GM12878 (cell line): ENCODE measurements at regions not wholly inside any gene's neighbourhood (a gene's known extent, or its start where the extent isn't known, plus 50 kb on each side); places are given as distances from the start of the nearest gene placed in this dataset.

Experiments used
- ATAC-seq: fragments of 200-7000 bp; cut with Tn5 transposase; 3 replicates; pipeline ENCODE4 v1.9.1; 2020; ENCODE audit warnings: mild to moderate bottlenecking, moderate library complexity
- BruUV-seq: library from RNA; stranded (reverse); fragments of 400-500 nt; replicated peaks from 2 replicates; lab custom pipeline; 2021; lab: Mats Ljungman, UMichigan
- CTCF ChIA-PET: fragments of 300-600 bp; sonication (Branson Sonifier 250); formaldehyde crosslinking; extraction: SDS; loops from one replicate; lab custom pipeline; 2021; ENCODE audit warnings: inconsistent platforms; lab: Yijun Ruan, JAX
- POLR2A ChIA-PET: fragments of 350-600 bp; formaldehyde crosslinking; extraction: SDS; loops from one replicate; lab custom pipeline; 2021; ENCODE audit warnings: inconsistent platforms; lab: Charles Lee
- RAD21 ChIA-PET: fragments of 300-600 bp; sonication (Branson Sonifier 250); formaldehyde crosslinking; loops from one replicate; lab custom pipeline; 2023; ENCODE audit warnings: antibody characterized with exemption; ENCODE audit not compliant: unreplicated experiment; lab: Charles Lee
- SMC1A ChIA-PET: fragments of 300-600 bp; sonication (Branson Sonifier 250); formaldehyde crosslinking; loops from one replicate; lab custom pipeline; 2023; ENCODE audit not compliant: unreplicated experiment, uncharacterized antibody; lab: Charles Lee
- DNase-seq: peaks from one replicate; pipeline ENCODE4 v3.0.0-alpha.2; 2011; ENCODE audit warnings: low read depth, low spot score
- FAIRE-seq: peaks from 3 replicates; lab custom pipeline; 2011; peaks lifted over from hg19 to GRCh38; lab: Jason Lieb, UNC
- H2AFZ ChIP-seq: 2 replicates; pipeline ENCODE4 v1.6.0; 2011; ENCODE audit warnings: low read depth, low read length, control low read depth; ENCODE audit not compliant: control insufficient read depth
- H3K27ac ChIP-seq: 2 replicates; pipeline ENCODE4 v1.5.1; 2011; ENCODE audit warnings: control low read depth; ENCODE audit not compliant: control insufficient read depth, insufficient read depth
- H3K27me3 ChIP-seq, 2 experiments: replicated peaks in 1 of 2; 2 replicates each; pipeline versions ENCODE4 v1.6.0 to v1.6.1; 2011; ENCODE audit warnings: low read length in 1 of 2; ENCODE audit not compliant: control insufficient read depth in 2 of 2, insufficient read depth in 2 of 2
- H3K36me3 ChIP-seq, 2 experiments: 2 replicates each; pipeline ENCODE4 v1.5.1; 2011; ENCODE audit warnings: low read length in 1 of 2; ENCODE audit not compliant: control insufficient read depth in 2 of 2, insufficient read depth in 2 of 2
- H3K4me1 ChIP-seq: 2 replicates; pipeline ENCODE4 v1.6.1; 2011; ENCODE audit warnings: mild to moderate bottlenecking, low read length, moderate library complexity, mixed read lengths; ENCODE audit not compliant: control insufficient read depth, insufficient read depth
- H3K4me2 ChIP-seq: 2 replicates; pipeline ENCODE4 v1.6.0; 2011; ENCODE audit warnings: control low read depth; ENCODE audit not compliant: control insufficient read depth, insufficient read depth
- H3K4me3 ChIP-seq: fragments of 200-600 bp; sonication (generic); 2 replicates; pipeline ENCODE4 v1.5.1; 2016
- H3K79me2 ChIP-seq: 2 replicates; pipeline ENCODE4 v1.6.0; 2011; ENCODE audit warnings: low read length; ENCODE audit not compliant: control insufficient read depth, insufficient read depth
- H3K9ac ChIP-seq: 2 replicates; pipeline ENCODE4 v1.8.0; 2011; ENCODE audit warnings: low read length, control low read depth, mixed read lengths; ENCODE audit not compliant: control insufficient read depth, insufficient read depth
- H3K9me3 ChIP-seq: replicated peaks from 3 replicates; pipeline ENCODE4 v1.5.1; 2011; ENCODE audit warnings: mild to moderate bottlenecking, low read length; ENCODE audit not compliant: control insufficient read depth, insufficient read depth
- H4K20me1 ChIP-seq: 2 replicates; pipeline ENCODE4 v1.6.0; 2011; ENCODE audit not compliant: control insufficient read depth, insufficient read depth
- RAD51 ChIP-seq: fragments of 450-650 bp; IDR thresholded peaks from 2 replicates; pipeline ENCODE4 v1.6.1; 2016; ENCODE audit warnings: moderate library complexity, mild to moderate bottlenecking, inconsistent platforms
- SUZ12 ChIP-seq: fragments of 200-600 bp; sonication (generic); IDR thresholded peaks from one replicate; pipeline ENCODE4 v1.6.1; 2018; ENCODE audit warnings: antibody characterized with exemption, mild to moderate bottlenecking; ENCODE audit not compliant: unreplicated experiment
- ZNF274 ChIP-seq: IDR thresholded peaks from one replicate; pipeline ENCODE4 v1.8.0; 2011; ENCODE audit not compliant: insufficient read length, insufficient read depth
- WGBS: methylation state at CpG from one replicate; pipeline ENCODE4 v1.1.6; 2016; ENCODE audit warnings: low lambda C conversion rate; ENCODE audit not compliant: insufficient replicate concordance, insufficient coverage; ENCODE audit errors: missing lambda C conversion rate; 5-methylcytosine and 5-hydroxymethylcytosine counted together
- in situ Hi-C: fragments of 300-500 bp; cut with MboI; formaldehyde crosslinking; loops from 9 replicates; pipeline ENCODE4 v1.14.3; 2018; ENCODE audit warnings: mixed read lengths
- intact Hi-C: fragments of 100-400 bp; cut with micrococcal nuclease; formaldehyde crosslinking; loops from one replicate; pipeline ENCODE4 v1.14.2; 2022; ENCODE audit not compliant: unreplicated experiment
- TF ChIP-seq, protein P1 (sequence below): fragments of 450-650 bp; IDR thresholded peaks from 2 replicates; pipeline ENCODE4 v1.6.1; 2016; ENCODE audit warnings: mild to moderate bottlenecking
- TF ChIP-seq, protein P2 (sequence below), 3 experiments: IDR thresholded peaks in 2 of 3; conservative IDR thresholded peaks in 1 of 3; 2 replicates each; pipeline ENCODE4 v1.5.1; 2011; ENCODE audit warnings: low read depth in 3 of 3, low read length in 3 of 3, mild to moderate bottlenecking in 3 of 3, control low read depth in 2 of 3, moderate library complexity in 2 of 3, inconsistent platforms in 1 of 3, mixed read lengths in 1 of 3; ENCODE audit not compliant: control insufficient read depth in 2 of 3, insufficient read depth in 1 of 3; ENCODE audit errors: extremely low read depth in 1 of 3

DNA sequence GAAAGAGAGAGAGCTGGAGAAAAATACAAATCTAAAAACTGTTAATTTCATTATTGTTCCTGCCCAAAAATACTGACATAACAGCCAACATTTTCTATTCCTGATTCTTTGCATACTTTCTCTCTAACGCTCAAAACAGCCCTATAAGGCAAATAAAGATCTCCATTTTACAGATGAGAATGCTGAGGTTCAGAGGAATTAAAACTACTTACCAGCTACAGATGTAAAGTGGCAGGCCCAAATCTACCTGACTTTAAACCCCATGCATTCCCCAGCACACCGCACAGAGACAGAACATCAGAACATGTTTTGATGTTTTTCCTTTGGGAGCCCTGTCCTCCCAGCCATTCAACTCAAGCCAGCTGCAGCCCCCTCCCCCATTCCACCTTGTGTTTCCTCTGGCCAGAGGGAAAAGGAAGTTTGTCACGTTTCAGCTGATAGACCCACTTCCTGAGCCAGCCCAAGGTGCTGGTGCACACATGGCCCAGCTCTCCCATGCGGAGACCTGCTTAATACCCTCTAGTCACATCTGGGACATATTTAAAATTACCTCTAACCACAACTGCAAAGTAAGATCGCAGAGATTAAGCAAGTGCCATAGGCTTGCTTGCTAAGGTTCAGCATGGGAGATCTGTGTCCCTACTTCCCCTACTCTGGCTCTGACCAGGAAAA, 133.1 kb upstream of the NFIA start:
- no peak for ATAC-seq
- SMC1A ChIA-PET = no interaction called here
- H3K4me2 ChIP-seq = no peak overlapping the region
- H4K20me1 ChIP-seq = no peaks in the 10 kb centered on the region
- in situ Hi-C loops (no loop called here), intact Hi-C loops (no loop called here)
- H3K79me2 ChIP-seq = no peaks in the 10 kb centered on the region
- no TSS peak for BruUV-seq
- H2AFZ ChIP-seq = no peak overlapping the region
- H3K27ac ChIP-seq = no peak overlapping the region
- TF ChIP-seq RAD51 (no peak), SUZ12 (no peak), ZNF274 (no peak)
- TF ChIP-seq, protein P1, sequence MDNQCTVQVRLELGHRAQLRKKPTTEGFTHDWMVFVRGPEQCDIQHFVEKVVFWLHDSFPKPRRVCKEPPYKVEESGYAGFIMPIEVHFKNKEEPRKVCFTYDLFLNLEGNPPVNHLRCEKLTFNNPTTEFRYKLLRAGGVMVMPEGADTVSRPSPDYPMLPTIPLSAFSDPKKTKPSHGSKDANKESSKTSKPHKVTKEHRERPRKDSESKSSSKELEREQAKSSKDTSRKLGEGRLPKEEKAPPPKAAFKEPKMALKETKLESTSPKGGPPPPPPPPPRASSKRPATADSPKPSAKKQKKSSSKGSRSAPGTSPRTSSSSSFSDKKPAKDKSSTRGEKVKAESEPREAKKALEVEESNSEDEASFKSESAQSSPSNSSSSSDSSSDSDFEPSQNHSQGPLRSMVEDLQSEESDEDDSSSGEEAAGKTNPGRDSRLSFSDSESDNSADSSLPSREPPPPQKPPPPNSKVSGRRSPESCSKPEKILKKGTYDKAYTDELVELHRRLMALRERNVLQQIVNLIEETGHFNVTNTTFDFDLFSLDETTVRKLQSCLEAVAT = no peak
- TF ChIP-seq, protein P2, sequence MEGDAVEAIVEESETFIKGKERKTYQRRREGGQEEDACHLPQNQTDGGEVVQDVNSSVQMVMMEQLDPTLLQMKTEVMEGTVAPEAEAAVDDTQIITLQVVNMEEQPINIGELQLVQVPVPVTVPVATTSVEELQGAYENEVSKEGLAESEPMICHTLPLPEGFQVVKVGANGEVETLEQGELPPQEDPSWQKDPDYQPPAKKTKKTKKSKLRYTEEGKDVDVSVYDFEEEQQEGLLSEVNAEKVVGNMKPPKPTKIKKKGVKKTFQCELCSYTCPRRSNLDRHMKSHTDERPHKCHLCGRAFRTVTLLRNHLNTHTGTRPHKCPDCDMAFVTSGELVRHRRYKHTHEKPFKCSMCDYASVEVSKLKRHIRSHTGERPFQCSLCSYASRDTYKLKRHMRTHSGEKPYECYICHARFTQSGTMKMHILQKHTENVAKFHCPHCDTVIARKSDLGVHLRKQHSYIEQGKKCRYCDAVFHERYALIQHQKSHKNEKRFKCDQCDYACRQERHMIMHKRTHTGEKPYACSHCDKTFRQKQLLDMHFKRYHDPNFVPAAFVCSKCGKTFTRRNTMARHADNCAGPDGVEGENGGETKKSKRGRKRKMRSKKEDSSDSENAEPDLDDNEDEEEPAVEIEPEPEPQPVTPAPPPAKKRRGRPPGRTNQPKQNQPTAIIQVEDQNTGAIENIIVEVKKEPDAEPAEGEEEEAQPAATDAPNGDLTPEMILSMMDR (IDR thresholded peaks at IDR 0.05 in 2 of 3, conservative IDR thresholded peaks at IDR 0.05 in 1 of 3; ENCODE audit: control insufficient read depth in 2 of 3, extremely low read depth in 1 of 3, insufficient read depth in 1 of 3, low read depth in 3 of 3, low read length in 3 of 3) = no peak
- no peak for DNase-seq
- H3K36me3 ChIP-seq = no peaks in the 10 kb centered on the region
- POLR2A ChIA-PET = no interaction called here
- H3K9me3 ChIP-seq = no peaks in the 10 kb centered on the region
- H3K9ac ChIP-seq = no peak overlapping the region
- CTCF ChIA-PET = no interaction called here
- H3K27me3 ChIP-seq = peaks cover 0 to 2% of the 10 kb centered on the region in 2 experiments; a peak in 1 of 4 replicates
- no peak for FAIRE-seq
- no peak overlapping the region for H3K4me3 ChIP-seq
- RAD21 ChIA-PET = no interaction called here
- no peaks in the 10 kb centered on the region for H3K4me1 ChIP-seq
- WGBS = 28% methylated on average over 5 of the region's 5 CpGs
